ENCODE measurements at regions not wholly inside any gene's neighbourhood (a gene's known extent, or its start where the extent isn't known, plus 50 kb on each side); places are given as distances from the start of the nearest gene placed in this dataset.

- TF ChIP-seq NKRF (conservative IDR thresholded peaks at IDR 0.05) = no peak
- no peak for TF ChIP-seq BMI1 (IDR thresholded peaks at IDR 0.05; ENCODE audit: borderline replicate concordance)
- TF ChIP-seq TCF3 (IDR thresholded peaks at IDR 0.05; ENCODE audit: borderline replicate concordance, insufficient read depth, low read depth, low read length) = no peak
- TF ChIP-seq, protein P1, sequence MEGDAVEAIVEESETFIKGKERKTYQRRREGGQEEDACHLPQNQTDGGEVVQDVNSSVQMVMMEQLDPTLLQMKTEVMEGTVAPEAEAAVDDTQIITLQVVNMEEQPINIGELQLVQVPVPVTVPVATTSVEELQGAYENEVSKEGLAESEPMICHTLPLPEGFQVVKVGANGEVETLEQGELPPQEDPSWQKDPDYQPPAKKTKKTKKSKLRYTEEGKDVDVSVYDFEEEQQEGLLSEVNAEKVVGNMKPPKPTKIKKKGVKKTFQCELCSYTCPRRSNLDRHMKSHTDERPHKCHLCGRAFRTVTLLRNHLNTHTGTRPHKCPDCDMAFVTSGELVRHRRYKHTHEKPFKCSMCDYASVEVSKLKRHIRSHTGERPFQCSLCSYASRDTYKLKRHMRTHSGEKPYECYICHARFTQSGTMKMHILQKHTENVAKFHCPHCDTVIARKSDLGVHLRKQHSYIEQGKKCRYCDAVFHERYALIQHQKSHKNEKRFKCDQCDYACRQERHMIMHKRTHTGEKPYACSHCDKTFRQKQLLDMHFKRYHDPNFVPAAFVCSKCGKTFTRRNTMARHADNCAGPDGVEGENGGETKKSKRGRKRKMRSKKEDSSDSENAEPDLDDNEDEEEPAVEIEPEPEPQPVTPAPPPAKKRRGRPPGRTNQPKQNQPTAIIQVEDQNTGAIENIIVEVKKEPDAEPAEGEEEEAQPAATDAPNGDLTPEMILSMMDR (IDR thresholded peaks at IDR 0.05 in 2 of 3, conservative IDR thresholded peaks at IDR 0.05 in 1 of 3; ENCODE audit: control insufficient read depth in 2 of 3, extremely low read depth in 1 of 3, insufficient read depth in 1 of 3, low read depth in 3 of 3, low read length in 3 of 3) = no peak
- TF ChIP-seq CBFB (IDR thresholded peaks at IDR 0.05; ENCODE audit: low read depth) = no peak
- TF ChIP-seq MYB (IDR thresholded peaks at IDR 0.05; ENCODE audit: borderline replicate concordance, low read depth, low read length) = no peak
- TF ChIP-seq SUZ12 (IDR thresholded peaks at IDR 0.05; ENCODE audit: unreplicated experiment) = no peak
- TF ChIP-seq ATF7 (IDR thresholded peaks at IDR 0.05; ENCODE audit: low read depth) = no peak
Observed at GRCh38 chr1:76687307-76688175, 179.7 kb upstream of the ST6GALNAC5 start (continued).

All from GM12878 (cell line).